HG03558 (cell line): ENCODE measurements at regions not wholly inside any gene's neighbourhood (a gene's known extent, or its start where the extent isn't known, plus 50 kb on each side); places are given as distances from the start of the nearest gene placed in this dataset.
A peak's percentile ranks its signal among the peaks of the same experiment; 100 is the strongest.

Experiments used
- ATAC-seq: cut with Tn5 transposase; IDR thresholded peaks from one replicate; pipeline ENCODE4 v1.9.1; 2021; ENCODE audit warnings: moderate number of reproducible peaks; ENCODE audit not compliant: unreplicated experiment; ENCODE audit errors: extremely low read depth

DNA sequence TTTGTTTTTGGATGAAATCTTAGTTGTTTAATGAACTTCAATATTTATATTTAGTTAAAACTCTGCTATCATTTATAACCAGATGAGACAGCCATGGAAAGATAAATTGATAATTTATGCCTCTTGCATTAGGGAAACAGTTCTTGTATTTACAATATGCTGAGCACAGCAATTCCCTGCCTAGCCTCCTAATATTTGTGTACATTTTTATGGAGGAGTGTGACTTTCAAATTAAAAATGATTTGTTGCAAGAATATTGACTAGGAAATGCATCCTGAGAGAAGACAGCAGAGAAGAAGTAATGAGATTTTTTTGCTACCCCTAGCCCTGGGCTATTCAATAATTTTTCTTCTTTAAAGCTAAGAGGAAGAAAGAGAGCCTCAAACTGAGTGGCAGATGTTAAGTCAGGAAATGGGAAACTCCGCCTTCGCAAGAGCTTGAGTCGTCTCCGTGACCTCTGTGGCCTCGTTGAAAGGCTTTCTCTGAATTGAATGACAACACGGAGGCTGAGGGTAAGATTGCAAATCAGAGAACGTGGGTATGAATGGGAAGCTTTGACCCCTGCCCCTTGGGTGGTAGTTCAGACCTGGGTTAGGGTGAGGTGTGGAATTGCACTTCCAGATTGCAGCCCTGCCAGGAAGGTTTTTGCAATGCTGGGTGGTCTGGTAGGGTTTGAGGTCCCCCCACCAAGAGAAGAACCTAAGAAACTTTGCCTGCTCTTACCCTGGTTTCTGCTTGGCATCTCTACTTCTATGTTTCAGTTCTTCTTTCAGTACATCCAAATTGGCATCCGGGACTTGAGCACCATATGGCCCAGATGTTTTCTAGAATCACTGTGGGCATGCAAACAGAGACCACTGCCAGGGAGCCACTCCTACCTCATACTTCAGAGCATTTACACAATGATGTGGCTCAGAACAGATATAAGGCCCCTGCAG lies 210.3 kb upstream of the RBMS1 start:
- ATAC-seq: peak; percentile 77

DNA sequence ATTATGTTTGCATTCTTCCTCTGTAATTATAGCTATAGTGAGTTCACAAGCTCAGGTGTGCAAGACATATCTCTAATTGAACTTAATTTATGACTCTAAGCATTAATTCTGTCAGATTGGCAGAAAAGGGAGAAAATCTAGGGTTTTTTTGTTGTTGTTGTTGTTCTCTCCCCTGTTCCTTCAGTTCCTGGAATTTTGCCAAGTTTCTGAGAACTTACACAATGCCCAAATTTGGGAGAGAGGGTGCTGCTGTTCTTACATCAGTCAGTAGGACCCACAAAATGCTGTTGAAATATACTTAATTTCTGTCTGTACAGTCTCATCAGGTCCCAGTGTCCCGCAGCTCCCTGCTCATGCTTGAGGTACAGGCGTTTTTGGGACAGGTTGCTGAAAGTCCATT lies 221.8 kb upstream of the RBMS1 start:
- ATAC-seq: no peak

DNA sequence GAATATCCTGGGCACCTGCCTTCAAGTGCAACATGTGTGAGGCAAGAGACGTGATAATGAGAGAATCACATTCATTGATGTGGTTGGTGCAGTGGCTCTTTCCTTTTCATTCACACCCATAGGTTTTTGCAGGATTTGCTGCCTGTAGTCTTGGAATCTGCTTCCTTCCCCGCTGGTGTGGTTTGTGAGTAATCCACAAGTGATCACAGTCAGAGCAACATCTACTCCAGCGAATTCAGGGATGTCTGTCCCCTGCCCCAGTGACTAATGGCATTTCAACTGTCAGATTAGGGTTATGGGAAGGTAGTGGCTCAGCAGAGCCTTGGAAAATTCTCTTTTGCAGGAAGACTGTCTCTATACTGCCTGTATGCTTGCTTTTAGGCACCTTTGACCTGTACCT lies 225.5 kb upstream of the RBMS1 start:
- no peak for ATAC-seq

DNA sequence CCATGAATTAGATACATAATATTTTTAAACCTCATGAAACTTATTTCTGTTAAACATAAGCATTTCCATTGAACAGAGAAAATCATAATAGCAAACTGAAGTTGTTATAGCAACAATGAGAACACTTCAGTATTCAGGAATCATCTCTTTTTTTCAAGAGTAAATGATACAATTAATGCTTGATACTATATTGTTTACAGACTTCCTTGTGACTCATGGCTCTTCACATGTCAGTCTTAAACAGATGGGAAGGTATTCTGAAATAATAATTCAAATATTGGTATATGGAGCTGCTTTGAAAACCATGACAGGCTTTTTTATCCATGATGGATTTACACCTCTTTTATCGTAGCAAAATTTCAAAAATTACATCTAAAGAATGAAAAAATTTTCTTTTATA lies 226.5 kb upstream of the RBMS1 start:
- no peak for ATAC-seq

DNA sequence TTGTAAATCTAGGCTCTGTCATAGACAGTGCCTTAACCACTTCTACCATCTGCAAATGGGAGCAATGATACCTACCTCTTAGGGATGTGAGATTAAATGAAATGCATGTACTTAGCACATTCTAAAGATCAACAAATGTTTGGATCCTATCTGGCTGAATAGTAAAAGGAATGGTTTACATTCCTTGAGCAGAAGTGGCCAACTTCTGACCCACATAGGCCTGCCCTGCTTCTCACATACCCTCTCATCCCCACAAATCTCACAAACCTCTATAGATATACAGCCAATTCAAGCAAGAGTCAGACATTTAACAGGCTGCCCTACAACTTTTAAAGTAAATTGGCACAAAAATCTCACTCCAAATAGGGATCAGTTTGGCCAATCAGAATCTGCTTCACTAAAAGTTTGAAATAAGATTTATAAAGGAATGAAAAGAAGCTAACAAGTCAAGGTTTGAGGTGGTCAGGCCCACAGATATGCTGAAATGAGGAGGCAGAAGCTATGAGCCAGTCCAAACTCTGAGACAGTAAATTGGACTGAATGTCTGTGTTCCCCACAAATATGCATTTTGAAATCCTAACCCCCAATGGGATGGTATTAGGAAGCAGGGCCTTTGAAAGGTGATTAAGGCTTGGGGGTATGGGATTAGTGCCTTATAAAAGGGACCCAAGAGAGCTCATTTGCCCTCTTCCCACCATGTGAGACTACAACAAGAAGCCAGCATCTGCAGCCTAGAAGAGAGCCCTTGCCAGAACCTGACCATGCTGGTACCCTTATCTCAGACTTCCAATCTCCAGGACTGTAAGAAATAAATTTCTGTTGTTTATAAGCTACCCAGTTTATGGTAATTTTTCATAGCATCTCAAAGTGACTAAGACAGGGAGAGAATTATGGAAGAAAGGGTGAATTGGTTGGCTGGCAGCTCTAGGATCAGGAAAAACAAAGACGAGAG lies 227.8 kb upstream of the RBMS1 start:
- ATAC-seq: no peak

DNA sequence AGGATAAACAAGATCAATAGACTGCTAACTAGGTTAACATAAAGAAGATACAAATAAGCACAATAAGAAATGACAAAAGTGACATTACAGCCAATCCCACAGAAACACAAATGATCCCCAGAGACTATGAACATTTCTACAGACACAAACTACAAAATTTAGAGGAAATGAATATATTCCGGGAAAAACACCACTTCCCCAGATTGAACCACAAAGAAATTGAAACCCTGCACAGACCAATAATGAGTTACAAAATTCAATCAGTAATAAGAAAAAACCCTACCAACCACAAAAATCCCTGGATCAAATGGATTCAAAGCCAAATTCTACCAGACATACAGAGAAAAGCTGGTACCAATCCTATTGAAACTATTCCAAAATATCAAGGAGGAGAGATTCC lies 232.4 kb upstream of the RBMS1 start:
- ATAC-seq: no peak

DNA sequence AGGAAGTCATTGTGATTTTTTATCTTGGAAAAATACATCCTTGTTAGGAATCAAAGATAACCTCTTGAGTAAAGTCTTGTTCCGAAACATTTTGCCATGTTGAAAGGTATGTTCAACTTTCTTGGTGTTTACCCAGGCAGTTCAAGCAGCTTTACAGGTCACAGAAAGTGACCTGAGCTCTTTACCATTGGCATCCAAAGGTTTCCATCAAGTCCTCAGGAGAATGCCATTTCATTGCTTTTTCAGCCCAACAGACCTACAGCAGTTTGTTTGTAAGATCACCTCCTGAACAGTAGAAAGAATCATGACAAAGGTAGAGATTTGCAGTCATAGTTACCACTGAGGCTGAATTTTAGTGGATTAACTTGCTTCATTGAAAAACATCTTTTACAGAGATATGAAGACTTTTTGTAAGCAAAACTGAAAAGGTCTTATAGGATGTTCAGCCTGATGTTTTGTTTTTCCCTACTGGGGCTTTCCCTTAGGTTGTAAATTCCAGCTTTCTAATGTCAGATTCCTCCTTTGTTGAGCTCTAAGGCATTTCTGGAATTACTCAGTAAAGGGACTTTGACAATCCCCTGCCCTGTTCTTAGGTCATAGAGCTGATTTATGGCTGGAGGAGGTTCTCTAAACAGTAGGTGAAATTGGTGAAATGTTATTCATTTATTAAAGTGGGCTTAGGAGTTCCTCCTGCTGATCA lies 236.8 kb upstream of the RBMS1 start:
- ATAC-seq: no peak

DNA sequence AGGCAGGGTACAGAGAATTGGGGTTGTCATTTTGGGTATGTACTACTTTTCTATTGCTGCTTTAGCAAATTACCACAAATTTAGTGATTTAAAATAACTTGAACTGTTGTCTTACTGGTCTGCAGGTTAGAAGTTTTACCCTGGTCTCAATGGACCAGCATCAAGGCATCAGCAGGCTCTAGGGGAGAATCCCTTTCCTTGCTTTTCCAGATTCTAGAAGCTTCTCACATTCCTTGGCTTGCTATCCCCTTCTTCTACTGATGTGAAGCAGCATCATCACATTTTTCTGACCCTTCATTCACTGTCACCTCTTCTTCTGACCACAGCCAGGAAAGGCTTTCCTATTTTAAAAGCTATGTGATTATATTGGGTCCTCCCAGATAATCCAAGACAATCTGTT lies 237.8 kb upstream of the RBMS1 start:
- no peak for ATAC-seq

DNA sequence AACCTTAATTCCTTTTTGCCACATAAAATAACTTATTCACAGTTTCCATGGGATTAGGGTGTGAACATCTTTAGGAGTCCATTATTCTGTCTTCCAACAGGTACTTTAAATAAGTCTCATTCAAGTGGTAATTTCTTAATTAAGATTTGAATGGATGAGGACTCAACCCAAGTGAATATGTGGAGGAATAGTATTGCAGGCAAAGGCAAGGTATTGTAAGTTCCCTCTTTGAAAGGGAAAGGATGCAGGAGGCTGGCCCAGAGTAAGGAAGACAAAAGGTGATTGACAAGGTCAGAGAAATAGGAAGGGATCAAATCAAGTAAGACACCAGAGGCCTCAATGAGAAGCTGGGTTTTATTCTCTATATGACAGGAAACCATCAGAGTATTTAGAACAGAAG lies 238.2 kb upstream of the RBMS1 start:
- no peak for ATAC-seq

DNA sequence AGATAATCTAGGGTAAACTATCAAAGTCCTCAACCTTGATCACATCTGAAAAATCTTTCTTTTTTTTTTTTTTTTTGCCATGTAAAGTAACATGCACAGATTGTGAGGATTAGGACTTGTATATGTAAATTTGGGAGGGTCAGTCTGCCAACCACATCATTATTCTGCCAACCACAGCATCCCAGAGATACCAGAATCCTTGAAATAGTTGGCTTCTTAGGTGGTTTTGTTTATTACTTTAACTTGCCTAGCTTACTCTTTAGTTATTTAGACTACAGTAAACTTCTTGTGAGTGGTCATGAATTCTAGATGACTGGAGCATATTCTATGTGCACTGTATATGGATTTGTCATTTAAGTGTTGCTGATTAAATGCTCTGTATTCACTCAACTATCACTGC lies 242.1 kb upstream of the RBMS1 start:
- ATAC-seq: no peak

DNA sequence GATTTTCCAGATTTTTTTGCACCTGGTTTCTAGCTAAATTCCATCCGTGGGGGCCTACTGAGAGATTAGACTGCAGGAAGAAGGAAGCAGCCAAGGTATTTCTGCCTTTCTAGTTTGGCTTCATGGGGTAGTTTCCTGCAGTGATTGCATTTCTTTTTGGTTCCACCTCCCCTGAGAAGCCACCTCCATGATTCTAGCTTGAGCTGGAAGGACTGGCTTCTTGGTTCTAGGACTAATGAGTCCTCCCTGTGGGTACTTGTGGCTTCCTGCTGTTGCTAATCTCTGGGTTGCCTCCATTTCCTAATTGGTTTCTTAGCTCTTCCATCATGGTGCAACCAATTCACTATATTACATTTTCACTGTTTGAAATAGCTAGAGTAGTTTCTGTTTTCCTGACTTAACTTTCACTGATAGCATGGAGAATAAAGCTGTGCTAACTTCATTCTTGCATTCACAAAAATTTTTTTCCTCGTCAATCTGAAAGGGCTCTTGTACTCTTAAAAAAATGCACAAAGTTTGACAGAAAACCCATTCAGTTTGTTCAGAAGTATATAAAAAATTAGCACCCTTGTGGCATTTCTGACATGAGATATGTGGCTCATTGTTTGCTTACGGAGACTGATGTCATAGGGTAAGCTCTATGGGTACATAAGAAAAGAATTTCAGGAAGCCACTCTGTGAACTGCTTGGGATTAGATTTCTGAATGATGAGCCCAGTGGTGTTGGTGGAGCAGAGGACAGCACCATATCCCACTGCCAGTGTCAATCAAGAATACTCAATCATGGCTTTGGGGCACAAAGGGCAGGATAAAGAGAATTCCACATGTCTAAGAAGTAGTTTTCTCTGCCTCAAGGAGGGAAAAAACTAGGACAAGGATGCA lies 242.8 kb upstream of the RBMS1 start:
- ATAC-seq: no peak

DNA sequence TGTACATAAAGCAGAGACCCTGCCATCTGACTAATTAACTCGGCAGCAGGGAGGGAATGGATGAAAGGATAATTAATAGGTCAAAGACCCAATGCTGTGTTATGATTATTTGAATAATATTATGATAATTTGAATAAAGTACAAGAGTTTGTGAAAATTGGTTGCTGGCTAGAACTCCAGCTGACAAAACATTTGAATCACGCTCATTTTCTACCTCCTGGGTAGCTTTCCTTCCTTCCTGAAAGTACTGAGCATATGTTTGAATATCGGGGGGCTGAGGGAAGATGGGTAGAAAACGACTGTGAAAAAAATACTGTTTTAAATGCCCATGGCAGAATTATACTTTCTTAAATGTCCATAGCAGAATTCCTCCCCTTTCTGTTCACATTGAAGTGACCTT lies 243.6 kb upstream of the RBMS1 start:
- ATAC-seq: no peak

DNA sequence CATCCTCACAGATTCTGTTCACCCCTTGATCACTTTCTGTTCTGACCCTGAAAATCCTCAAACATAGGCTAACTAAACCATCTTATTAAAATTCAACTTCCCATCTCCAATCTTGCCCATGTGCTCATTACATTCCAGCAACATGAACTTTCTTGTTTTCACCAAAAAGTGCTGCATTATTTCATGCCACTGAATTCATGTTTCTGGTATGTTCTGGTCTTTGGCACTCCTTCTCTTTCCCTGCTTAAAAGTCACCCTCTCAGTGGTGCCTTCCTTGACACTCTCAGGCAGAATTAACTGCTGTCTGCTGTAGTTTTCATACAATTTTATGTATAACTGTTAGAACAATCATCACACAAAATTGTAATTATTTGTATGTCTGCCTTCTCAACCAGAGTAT lies 247.7 kb upstream of the RBMS1 start:
- ATAC-seq: no peak

DNA sequence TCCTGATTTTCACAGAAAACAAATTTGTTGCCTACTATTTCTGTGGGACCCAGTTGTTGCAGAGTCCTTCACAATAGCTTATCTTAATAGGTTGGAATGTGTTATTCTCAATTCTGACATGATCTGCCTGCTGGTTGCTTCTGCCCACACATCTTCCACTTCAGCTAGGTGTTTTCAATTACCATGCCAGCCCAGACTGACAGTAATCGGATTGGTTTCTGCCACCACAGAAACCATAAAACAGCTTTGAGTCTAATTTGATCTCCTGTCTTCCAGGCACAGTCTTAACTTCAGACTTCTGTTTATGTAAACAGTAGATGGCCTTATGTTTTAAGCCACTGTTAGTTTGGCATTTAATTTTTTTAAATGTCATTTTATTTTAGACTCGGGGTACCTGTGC lies 248.2 kb upstream of the RBMS1 start:
- no peak for ATAC-seq

DNA sequence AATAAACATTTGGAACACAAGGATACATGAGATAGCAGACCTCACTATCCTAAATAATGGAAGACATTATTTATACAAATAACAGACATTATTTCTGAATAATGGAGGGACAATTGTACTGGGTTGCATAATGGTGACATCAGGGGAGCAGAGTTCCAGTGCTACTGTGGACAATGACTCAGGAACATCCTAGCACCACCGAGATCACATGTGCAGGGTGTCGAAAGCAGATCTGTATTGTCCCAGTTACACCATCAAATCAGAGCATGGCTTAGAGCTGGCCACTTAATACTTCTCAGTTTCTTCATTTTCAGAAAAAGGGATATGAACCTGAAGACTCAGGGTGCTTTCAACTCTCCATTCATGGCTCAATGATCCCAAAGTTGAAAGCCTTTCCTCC lies 249.1 kb upstream of the RBMS1 start:
- no peak for ATAC-seq

DNA sequence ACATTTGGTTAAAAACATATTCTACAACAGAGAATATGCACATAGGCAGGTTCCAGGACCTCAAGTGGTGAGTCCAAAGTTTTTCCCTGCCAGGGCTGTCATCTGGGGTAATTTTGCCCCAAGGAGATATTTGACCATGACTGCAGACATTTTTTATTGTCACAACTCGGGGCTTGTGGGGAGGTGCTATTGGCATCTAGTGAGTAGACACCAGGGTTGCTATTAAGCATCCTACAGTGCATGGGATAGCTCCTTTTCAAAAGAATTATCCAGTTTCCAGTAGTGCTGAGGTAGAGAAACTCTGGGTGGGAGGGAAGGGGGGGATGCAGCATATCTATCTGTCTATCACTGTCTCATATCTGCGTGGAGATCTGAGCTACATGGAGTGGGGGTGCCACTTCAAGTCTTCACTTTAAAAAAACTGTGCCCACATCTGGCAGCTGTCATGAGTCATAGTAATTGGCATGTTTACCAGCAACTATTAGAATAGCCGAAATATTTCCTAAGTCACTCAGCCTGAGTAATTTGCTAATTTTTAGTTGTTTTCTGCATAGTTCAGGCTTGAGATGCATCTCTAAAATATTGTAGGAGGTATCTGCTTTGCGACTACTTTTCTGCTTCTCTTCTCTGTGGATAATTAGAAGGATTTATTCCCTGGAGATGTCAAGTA lies 254.0 kb upstream of the RBMS1 start:
- no peak for ATAC-seq

DNA sequence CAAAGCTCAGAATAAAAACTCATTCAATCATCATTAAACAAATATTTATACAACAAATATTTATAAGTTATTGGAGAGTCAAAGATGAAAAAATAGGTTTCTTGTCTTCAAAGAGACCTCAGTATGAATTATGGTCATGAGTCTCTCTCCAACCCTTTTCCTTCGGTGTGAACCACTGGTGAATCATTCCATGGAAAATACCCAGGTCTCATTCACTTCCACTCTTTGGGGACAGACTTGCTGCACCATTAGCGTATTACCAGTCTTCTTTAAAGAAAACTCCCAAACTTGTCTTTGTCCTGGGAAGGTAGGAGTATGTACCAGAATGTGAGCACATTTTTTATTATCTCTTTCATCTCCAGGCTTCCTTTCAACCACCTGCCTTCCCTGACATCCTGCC lies 257.4 kb upstream of the RBMS1 start:
- ATAC-seq: no peak

DNA sequence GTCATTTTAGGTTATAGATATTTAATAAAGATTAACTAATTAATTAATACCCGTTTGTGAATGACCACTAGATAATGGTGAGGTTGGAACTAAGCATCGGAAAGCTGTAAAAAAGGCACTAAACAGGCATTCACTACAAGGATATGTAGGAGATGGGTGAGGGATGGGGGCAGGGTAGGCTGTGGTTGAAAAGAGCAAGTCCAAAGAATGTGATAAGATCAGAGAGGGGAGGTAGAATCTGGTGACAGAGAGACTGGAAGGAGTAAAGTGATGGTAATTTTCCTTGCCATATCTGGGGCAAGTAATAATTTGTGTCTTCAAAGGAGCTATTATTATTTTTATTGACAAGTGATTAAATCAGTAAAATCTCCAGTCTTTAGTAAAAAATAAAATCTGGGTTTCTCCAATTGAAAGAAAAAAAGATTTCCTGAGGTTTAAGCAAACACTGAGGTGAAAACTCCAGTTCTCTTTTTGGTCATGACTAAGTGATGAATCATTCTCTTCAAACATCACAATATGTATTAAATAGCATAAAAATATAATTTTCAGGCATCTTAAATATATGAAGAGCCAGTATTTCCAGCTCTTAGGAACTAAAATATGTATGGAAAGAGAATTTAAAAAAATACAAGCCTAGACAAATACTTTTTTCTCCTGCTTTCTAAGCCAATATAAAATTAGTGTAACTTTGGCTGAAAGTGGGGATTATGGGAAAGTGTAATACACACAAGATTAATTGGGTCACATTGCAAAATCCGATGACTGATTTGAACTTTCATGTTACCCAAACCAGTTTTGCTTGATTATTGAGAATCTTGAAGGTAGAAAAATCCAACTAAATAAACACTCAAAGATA lies 259.1 kb upstream of the RBMS1 start:
- no peak for ATAC-seq
